HG03558 (cell line): ENCODE measurements at regions not wholly inside any gene's neighbourhood (a gene's known extent, or its start where the extent isn't known, plus 50 kb on each side); places are given as distances from the start of the nearest gene placed in this dataset.

ENCODE experiments used
- ATAC-seq: cut with Tn5 transposase; IDR thresholded peaks from one replicate; pipeline ENCODE4 v1.9.1; 2021; ENCODE audit warnings: moderate number of reproducible peaks; ENCODE audit not compliant: unreplicated experiment; ENCODE audit errors: extremely low read depth

DNA sequence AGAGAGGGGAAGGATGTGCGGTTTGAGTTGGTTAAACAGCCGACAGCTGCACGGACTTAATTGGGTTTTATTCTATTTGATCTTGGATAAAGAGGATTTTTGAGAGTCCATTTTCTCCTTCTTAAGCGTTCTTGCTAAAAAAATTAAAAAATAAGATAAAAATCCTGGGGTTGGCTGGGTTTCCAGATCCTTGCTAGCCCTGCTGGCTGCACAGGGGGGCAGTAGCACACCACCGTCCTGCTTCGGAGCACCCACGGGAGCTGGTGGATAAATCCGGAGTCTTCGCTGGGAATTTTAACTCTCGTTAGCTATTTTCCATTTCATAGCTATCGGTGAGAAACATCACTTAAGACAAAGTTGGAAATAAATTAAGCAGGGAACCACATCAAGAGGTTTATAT lies 792.0 kb downstream of the TYW1 start:
- ATAC-seq, result no peak

DNA sequence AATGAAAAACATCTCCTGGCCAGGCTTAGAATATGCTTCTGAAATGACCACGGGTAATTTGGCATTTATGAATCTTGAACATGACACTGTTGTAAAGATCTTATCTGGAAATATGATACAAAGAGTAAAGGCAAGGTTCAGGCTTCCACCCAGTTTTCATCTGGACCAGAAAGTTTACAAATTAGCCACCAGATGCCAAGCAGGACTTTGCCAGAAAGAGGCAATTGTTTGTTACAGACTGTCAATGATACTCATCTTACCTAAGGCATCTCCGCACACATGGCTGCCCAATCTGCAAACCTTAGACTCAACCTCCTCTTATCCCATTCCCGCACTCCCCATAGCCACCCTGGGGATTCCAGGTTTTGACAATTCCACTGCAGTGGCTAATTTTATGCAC lies 795.3 kb downstream of the TYW1 start:
- no peak for ATAC-seq

DNA sequence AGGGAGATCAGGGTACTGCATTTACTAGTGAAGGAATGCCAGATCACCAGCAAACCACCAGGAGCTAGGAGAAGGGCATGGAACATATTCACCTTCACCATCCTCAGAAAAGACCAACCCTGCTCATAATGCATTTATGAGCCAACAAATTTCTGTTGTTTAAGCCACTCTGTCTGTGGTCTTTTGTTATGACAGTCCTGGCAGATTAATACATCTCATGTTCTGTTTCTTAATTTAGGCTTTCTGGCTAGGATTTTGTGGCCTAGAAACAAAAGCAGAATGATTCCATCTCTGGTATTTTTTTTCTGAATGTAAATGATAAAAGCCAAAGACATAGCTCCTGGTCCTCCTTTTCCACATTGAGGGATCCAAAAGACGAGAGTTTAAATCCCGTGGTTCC lies 797.9 kb downstream of the TYW1 start:
- no peak for ATAC-seq

DNA sequence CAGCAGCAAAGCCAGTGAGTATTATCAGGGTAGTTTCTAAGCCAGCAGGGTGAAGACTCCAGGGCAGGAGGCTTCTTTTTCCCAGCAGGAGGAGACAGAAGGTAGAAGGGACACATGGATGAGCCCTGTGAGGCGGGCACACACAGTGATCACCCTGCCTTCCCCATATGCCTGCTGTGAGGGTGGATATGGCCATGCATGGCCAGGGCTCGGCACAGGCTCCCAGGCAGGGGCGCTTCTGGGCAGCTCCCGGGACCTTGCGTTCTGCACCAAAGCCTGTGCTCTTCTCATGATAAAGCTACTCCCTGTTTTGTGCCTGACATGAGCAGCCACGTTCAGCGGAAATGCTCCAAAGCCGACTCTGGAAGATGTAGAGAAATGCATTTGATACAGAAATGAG lies 807.2 kb downstream of the TYW1 start:
- no peak for ATAC-seq

DNA sequence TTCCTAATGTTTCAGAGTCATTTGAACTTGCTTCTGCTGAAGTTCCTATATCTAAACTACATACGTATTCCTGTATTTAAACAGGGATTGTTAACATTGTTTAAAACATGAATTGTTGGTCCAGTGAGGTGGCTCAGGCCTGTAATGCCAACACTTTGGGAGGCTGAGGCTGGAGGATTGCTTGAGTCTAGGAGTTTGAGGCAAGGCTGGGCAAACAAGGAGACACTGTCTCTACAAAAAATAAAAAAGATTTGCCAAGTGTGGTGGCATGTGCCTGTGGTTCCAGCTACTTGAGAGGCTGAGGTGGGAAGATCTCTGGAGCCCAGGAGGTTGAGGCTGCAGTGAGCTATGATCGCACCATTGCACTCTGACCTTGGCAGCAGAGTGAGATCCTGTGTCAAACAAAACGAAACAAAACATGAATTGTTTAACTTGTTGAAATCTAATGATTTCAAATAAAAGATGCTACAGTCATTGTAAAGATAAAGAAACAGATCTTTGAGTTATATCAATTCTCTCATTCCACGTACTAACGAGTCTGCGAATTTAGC lies 809.4 kb downstream of the TYW1 start:
- ATAC-seq, result no peak

DNA sequence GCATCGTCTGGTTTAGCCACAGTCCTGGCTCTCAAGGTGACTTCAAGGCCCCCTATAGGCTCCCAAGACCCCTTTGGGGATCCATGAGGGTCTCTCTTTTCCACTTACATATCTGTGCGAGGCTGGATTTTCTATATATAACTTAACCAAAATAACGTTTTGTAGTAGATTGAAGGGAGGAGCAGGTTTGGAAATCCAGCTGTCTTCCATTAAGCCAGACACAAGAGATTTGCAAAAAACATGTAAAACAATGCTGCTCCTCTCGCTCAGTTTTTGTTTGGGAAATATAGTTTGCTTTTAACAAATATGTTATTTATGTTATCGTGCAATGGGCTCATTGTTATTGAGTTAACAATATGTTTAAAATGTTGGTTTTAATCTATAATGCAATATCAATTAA lies 811.2 kb downstream of the TYW1 start:
- ATAC-seq, result no peak

DNA sequence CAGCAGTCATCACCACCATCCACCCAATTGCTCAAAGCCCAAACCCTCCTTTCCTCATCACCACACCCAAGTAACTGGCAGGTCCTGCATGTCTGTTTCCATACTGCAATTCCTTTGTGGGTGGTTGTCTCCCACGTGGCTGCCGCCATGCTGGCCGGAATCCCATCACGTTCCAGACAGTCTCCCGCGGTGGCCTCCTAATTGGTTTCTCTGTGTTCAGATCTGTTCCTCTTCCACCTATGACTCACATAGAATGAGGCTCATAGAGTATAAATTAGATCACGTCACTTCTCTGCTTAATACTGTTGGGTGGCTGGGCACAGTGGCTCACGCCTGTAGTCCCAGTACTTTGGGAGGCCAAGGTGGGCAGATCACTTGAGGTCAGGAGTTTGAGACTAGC lies 813.0 kb downstream of the TYW1 start:
- ATAC-seq, result no peak

DNA sequence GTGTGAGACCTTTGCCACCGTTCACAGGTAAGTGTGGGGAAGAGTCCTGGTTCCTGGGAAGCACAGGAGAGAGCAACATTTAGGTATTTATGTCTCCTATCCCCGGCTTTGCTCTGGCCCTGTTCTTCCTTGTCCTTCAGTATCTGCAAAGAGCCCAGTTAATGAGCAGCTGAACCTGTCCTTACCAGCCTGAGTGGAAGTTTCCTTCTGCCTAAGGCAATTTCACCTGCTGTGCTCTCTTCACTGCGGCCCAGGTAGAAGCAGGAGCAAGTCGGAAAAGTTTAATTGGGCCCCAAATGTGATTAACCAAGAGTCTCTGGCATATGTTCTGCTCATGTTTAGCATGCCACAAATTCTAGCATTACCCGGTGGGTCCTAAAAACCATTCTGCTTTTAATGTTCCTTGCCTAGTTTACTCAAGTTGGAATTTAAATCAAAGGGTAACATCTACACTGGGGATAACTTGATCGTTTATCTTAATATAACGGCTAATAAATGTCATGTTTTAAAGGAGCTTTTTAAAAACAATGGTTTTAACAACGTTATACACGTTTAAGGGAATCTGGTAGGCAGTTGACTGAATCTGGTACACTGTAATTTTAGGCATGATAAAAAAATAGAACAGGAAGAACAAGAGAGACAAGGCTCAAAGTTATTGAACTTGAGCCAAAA lies 817.1 kb downstream of the TYW1 start:
- ATAC-seq, result no peak

DNA sequence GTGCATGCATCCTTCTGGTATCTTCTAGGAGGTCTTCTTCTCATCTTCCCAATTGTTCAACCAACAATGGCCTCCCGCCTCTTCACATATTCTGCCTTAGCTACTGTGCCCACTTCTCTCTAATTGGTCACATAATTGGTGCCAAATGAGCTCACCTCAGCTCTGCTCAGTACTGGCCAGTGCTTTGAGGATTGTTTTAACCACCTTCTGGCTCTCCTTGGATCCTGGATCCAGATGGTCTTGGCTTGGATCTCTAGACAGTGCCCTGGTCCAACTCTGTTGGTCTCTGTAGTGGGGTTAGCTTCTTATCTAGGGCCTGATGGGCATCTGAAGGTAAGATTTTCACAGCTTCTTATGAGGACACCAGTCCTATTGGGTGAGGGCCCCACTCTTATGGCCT lies 820.8 kb downstream of the TYW1 start:
- ATAC-seq, result no peak

DNA sequence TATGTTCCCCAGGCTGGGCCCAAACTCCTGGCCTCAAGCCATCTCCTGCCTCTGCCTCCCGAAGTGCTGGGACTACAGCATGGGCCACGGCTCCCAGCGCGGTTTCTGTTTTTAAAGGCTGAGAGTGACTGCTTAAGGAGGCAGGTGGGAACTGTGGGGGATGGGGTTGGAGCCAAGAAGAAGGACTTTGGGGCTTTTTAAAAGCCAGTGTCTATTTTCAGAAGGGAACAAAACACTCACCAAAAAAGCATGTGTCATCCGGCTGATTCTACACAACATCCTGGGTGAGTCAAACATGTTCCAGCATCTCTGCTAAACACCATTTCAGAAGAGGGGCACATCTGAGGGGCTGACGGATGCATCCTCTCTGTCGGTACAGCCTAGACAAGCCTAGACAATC lies 824.5 kb downstream of the TYW1 start:
- no peak for ATAC-seq

DNA sequence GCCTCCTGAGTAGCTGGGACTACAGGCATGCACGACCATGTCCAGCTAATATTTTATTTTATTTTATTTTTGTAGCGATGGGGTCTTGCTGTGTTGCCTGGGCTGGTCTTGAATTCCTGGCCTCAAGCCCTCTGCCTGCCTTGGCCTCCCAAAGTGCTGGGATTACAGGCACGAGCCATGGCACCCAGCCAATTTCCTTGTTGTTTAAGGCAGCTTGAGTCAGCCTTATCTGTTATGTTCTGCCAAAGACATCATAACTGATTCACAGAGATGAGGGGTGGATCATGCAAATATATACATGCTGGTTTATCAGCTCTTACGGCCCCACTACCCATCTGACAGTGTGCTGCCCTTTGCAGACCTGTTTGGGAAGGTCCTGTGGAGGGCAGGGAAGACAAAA lies 826.7 kb downstream of the TYW1 start:
- no peak for ATAC-seq

DNA sequence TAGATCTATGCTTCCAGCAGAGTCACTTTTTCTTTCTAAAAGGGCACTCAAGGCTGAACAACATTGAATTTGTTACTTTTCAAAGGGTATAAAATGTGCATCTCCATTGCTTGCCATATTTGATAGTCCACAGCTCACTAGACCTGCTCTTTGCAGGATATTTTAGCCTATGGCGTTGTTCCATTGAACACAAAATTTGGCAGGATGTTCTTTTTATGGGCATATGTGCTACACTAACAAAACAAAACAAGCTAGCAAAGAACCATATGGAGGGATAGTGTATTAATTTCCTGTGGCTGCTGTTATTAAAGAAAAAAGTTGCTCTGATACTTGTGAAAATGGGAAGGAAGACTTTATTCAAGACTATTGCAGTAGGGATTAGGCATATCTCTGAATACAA lies 828.7 kb downstream of the TYW1 start:
- ATAC-seq, result no peak

DNA sequence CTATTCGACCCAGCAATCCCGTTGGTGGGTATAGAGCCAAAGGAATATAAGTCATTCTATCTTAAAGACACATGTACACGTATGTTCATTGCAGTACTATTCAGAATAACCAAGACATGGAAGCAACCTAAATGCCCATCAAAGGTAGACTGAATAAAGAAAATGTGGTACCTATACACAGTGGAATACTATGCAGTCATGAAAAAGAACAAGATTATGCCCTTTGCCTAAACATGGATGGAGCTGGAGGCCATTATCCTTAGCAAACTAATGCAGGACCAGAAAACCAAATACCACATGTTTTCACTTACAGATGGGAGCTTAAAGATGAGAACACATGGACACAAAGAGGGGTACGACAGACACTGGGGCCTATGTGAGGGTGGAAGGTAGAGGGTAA lies 845.3 kb downstream of the TYW1 start:
- ATAC-seq, result no peak

DNA sequence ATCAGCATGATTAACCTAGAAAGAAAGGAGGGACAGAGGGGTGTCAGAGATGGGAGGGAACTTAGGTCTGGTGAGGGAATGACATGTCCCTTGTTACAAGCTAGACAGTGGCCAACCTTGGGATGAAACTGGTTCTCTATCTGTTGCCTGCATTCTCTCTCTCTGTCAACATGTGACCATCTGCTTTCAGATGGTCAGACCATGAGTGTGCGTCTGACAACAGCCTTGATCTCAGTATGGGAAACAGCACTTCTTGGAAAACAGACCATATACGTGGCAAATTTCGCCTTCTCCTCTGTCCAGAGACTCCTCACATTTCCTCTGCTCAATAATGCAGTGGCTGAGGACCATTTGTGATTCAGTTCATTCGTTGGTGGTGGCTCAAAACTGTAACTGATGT lies 845.9 kb downstream of the TYW1 start:
- no peak for ATAC-seq

DNA sequence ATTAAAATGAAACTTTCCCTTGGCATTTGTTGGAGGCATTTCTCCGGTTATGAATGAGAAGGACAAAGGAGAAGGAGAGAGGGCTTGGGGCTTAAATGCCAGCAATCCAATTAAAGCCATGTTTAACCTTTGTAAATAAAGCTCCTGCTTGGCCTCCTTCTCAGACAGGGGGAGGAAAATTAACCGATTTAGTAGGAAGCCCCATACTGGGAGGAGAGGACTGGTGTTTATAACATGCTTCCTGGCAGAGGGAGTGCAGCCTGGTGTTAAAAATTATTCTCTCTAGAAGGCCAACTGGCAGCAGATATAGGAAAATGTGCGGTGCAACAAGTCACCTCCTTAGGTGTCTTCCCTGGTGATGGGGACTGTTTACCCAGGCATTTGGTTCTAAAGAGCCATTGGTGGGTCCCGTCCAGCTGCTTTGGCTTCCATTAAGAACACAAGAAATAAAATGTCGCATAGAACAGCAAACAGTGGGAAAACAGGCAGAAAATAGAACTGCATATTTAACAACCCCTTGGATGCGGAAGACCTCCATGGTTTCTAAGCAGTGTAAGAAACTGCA lies 846.5 kb downstream of the TYW1 start:
- no peak for ATAC-seq

DNA sequence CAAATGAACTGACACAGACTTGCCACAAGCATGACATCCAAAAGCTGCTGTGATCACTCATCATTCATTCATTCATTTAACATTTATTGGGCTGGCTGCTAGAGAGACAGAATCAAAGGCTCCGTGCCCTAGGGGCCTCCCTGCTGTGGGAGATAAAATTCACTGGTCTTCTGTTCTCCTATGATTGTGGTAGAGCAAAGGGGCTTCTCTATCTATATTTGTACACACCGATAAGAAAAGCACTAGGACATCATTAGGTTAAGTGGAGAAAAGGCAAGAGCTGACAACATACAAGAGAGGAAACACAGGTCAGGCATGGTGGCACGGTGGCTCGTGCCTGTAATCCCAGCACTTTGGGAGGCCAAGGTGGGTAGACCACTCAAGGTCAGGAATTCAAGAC lies 847.0 kb downstream of the TYW1 start:
- ATAC-seq, result no peak

DNA sequence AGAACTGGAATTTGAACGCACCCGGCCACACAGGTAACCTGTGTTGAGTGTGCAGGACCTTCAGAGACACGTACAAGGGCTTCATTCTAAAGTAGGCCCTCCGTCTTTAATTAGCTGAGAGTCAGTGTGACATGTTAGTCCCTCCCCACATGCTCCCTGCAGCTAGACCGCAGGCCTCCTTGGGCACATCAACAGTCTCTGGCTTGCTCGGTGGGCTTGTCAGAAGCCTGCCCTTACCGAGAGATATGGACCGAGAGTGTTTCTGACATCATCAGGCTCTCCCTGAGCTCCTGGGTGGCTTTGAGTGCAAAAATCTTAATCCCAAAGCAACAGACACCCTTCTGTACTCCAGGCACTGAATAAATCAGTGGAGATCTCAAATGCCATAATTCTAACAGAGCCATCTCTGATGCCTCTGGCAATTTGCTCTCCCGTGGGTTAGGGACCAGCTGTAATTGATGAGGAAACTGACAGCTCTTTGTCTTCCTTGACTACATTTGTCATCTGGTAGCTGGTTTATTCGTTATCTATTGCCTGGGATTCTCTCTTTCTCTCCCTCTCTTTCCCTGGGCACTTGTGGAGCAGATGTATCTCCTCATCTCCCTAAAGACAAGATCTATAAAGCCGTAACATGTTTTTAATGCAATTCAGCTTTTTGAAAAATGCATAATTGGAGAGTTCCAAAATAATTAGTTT lies 850.6 kb downstream of the TYW1 start:
- ATAC-seq, result no peak

DNA sequence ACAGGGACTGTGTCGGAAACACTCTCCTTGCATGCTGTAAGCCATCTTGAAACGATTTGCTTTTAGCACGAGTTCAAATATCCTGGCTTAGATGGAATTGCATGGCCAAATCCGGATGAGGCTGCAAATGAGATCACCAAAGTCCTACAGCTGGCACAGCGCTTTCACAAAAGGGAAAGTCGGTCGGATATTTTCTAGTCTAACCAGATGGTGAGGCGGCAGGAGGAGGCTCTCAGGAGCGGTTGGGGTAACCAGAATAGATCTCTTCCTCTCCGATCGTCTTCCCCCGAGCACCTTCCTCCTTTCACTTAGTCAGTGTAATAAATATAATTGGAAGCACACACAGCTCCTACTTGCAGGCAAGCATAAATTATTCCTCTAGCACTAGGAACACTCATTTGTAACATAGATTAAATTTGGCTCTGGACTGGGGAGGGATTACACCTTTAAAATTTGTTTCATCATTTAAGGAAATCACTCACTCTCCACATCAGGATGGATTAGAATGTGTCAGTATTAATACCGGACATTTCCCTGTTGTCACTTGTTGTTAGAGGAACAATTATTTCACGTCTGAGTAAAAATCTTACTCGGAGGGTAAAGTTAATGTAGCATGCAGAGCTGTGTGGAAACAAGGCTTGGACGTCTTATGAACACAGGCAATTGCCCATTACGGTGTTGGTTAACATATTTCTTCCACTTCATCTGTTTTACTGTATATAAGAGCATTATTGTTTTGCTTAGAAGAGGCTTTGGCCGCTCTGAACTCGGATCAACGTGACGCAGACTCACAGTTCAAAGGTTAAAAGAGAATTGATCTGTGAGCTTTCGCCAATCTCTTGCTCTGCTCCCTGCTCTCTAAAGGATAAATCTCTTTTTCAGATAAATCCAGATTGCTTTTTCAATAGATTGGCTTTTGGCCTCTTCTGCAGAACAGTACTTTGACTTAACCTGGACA lies 857.9 kb downstream of the TYW1 start:
- ATAC-seq, result no peak

DNA sequence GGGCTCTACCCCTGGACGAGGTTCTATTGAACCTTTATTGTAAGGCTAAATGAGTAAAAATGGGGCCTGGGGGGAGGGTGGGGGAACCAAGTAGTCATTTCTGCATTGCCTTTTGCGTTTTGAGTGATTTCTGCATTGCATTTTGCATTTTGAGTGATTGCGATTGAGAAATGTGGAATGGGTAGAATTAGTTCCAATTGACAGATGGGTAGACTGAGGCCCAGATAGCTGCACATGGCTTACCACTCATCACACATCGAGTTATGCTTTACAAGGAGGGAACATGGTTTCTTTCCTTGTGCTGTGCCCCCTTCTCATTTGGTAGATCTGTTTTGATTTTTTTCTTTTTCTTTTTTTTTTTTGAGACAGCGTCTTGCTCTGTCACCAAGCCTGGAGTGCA lies 858.7 kb downstream of the TYW1 start:
- ATAC-seq, result no peak

DNA sequence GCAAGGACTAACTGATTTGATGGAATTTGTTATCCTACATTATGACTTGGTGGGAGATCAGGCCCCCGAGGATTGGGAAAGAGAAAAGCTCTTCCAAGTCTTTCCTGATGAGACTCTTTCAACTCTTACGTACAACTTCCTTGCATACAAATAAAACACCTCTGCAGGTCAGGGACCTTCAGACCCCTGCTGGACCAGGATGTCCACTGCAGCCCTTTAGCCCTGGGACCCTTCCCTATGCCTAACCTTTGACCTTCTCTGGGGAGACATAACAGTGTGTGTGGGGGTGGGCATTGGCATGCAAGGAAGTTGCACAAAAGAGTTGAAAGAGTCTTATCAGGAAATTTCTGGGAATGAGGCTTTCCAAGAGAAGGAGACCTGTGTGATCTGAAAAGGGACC lies 859.4 kb downstream of the TYW1 start:
- no peak for ATAC-seq

DNA sequence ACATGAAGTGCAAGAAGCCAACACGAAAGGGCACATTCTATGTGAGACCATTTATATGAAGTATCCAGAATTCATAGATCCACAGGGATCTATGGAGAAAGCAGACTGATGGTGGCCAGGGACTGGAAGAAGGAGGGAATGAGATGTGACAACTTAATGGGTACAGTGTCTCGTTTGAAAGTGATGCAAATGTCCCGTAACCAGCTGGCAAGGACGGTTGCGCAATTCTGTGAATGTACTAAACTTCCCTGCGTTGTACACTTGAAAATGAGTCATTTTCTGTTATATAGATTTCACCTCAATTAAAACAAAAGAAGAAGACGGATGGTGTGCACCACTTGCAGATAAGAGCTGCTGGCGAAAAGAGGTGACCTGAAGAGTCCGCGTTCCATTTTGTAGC lies 861.1 kb downstream of the TYW1 start:
- ATAC-seq, result no peak
